GM18508 (cell line): ENCODE measurements at regions not wholly inside any gene's neighbourhood (a gene's known extent, or its start where the extent isn't known, plus 50 kb on each side); places are given as distances from the start of the nearest gene placed in this dataset.
"Not testable (repeated sequence)": the region's sequence is repeated elsewhere in the genome, so short reads cannot be mapped to it uniquely, and the experiment has no call there.

Source experiments
- ATAC-seq: cut with Tn5 transposase; IDR thresholded peaks from one replicate; pipeline ENCODE4 v1.9.1; 2021; ENCODE audit warnings: moderate number of reproducible peaks; ENCODE audit not compliant: insufficient read depth, unreplicated experiment

DNA sequence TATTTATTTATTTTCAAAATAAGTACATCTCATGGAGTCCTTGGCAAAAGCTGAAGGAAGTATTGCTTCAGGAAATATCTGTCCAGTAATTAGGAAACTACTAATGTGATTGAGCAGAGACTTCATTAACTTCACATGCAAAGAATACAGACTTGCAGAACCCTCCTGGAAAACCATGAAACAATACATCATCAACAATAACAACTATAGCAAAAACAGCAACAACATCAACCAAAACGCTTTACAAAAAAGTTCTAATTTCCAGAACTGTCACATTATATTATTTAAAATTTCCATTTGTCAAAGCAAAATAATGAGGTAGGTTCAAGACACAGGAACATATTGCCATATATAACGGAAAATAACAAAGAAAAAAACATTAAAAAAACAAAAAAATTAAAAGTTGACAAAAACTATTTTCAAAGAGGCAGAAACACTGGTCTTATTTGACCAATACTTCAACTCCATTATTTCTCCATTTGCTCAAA, 79.8 kb upstream of the TOP3B start:
- no peak for ATAC-seq

GRCh38 chr22:22061085-22062077, 78.8 kb upstream of the TOP3B start:
- no peak for ATAC-seq

DNA sequence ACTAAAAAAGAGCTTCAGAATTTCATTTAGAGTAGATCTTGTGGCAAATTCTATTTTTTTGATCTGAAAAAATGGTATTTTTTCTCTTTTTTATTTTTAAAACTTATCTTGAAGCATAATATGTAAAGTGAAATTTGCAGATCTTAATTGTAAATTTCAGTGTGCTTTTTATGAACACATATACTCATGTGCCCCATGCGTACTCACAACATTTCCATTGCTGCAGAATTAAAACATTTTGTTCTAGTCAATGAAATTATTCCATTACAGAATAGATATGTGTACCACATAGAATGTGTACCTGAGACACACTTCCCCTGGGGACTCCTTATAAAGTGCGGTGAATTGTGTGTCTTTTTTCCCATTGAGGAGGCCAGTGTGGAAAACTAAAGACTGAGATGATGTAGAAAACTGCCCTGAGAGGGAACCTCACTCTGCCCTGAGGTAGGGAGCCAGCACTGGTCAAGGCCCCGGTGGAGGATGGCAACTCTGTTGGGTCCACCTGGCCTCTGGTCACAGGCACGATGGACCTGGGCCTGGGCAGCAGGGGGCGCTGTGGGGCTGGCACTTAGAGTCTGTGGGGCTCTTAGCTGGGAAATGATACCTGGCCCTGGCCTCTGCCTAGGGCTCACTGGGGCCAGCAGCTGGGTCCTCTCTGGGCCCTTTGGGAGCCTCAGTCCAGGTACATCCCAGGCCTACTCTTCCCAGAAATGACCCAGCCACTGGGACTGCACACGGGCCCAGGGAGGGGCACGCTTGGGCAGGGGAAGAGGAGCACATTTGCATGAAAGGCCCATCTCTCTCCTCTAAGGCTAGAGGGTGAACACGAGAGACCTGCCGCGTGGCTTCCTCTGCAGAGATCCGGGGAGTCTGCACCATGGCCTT, 77.9 kb upstream of the TOP3B start:
- ATAC-seq, result no peak

- no peak for ATAC-seq
Measured at GRCh38 chr22:22059291-22060002, 76.9 kb upstream of the TOP3B start.

- no peak for ATAC-seq
Measured at GRCh38 chr22:22058633-22059290, 76.2 kb upstream of the TOP3B start.

DNA sequence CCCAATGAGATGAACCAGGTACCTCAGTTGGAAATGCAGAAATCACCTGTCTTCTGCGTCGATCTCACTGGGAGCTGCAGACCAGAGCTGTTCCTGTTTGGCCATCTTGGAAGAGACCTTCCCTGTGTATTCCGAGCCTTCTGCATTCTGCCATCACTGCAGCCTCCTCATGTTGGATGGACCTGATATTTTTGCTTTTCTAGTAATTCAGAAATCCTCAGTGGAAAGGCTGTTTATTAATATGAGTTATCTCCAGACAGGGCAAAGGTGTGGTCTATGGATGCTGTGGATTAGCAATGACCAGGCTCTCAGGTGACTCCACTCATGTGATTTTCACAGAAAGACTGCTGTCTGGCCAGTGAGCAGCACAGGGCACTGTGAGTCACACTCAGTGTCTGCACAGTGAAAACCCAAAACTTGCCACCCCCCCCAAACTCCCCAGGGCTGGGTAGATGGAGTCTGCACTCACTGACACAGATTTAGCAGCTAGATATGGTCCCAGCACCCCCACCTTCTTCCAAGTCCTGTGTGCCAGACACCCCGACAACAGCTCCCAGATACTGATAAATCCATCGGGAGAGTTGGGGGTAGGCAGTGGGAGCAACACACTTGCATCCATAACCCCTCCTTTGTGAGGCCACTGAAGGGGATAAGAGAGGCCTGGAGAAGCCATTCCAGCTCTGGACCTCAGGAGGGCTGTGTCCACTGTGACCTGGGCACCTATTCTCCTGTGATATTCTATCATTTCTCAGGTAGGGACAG, 75.2 kb upstream of the TOP3B start:
- ATAC-seq, result no peak

DNA sequence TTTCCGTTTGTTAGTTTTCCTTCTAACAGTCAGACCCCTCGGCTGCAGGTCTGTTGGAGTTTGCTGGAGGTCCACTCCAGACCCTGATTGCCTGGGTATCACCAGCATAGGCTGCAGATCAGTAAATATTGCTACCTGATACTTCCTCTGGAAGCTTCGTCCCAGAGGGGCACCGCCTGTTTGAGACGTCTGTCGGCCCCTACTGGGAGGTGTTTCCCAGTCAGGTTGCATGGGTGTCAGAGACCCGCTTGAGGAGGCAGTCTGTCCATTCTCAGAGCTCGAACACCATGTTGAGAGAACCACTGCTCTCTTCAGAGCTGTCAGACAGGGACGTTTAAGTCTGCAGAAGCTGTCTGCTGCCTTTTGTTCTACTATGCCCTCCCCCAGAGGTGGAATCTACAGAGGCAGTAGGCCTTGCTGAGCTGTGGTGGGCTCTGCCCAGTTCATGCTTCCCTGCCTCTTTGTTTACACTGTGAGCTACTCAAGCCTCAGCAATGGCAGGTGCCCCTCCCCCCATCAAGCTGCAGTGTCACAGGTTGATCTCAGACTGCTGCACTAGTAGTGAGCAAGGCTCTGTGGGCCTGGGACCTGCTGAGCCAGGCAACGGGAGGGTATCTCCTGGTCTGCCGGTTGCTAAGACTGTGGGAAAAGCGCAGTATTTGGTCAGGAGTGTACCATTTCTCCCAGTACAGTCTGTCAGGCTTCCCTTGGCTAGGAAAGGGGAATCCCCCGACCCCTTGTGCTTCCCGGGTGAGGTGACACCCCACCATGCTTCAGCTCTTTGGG, 74.4 kb upstream of the TOP3B start:
- not testable (repeated sequence) for ATAC-seq

- ATAC-seq, result not testable (repeated sequence)
Measured at GRCh38 chr22:22052548-22053139, 70.1 kb upstream of the TOP3B start.

GRCh38 chr22:22051032-22051431, 68.4 kb upstream of the TOP3B start:
- not testable (repeated sequence) for ATAC-seq

GRCh38 chr22:22050141-22050775, 67.7 kb upstream of the TOP3B start:
- no peak for ATAC-seq

- no peak for ATAC-seq
Measured at GRCh38 chr22:22049684-22050083, 67.1 kb upstream of the TOP3B start.

GRCh38 chr22:22048981-22049531, 66.5 kb upstream of the TOP3B start:
- no peak for ATAC-seq

DNA sequence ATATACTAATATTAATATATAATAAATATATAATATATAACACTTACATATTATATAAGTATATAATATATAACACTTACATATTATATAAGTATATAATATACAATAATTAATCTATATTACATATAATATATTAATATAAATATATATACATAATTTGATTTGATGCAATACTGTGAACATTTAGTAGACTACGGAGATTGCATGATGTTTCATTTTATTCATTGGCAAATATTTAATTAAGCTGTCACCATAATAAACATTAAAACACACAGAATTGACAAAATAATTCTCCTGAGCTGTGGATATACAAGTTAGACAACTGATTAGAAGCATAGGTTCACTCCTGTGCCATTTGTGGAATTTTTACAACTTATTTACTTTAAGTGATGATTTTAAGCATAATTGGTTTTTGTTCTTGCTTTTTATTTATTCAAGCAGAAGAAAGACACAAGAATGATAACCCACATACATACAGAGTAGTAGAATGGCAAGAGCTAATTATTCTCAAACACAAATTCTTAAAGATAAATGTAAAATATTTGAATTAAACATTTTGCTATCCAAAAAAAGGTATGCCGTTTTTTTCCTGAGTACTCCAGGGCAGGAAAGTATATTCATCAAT, 65.8 kb upstream of the TOP3B start:
- no peak for ATAC-seq

DNA sequence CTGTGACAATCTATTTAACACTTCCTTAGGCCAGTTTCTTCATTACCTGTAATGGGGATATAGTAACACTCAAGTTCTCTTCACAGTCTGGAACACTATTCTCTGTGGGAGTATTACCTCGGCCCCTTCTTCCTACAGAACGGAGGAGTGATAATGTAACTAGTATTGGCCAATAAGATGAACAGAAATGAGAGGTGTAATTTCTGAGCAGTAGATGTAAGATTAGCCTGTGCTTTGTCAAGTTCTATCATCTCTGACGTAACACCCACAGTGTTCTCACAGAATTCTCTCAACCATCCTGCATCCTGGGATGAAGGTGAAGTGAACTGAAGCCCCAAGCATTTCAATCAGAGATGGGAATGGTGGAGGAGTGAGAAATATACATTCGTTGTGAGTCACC, 65.2 kb upstream of the TOP3B start:
- no peak for ATAC-seq

DNA sequence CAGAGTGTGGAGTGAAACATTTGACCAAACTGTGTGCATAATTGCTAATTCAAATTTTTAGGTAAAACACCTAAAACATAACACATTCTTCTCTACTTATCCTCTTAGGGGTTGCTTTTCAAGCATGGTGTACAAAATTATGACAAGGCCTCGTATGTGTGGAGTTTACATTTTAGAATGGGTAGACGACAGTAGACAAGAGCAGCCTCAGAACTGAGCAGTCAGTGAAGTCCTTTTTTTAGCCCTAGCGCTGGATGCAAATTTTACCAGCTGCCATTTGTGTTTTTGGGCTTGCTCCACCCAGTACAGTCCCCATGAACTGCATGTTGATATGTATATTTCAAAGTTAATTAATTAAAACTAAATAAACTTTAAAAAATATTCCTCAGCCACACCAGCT, 64.7 kb upstream of the TOP3B start:
- ATAC-seq, result no peak

GRCh38 chr22:22046370-22046769, 63.8 kb upstream of the TOP3B start:
- ATAC-seq, result no peak
